HG02588 (cell line): ENCODE measurements at regions not wholly inside any gene's neighbourhood (a gene's known extent, or its start where the extent isn't known, plus 50 kb on each side); places are given as distances from the start of the nearest gene placed in this dataset.

Experiments
- ATAC-seq: cut with Tn5 transposase; IDR thresholded peaks from one replicate; pipeline ENCODE4 v1.9.1; 2021; ENCODE audit warnings: mild to moderate bottlenecking, moderate library complexity; ENCODE audit not compliant: unreplicated experiment

- no peak for ATAC-seq
These were observed 191.8 kb downstream of the KDR start for GRCh38 chr4:54933579-54933978.

- ATAC-seq, result no peak
These were observed 195.2 kb downstream of the KDR start for GRCh38 chr4:54930226-54930625.

DNA sequence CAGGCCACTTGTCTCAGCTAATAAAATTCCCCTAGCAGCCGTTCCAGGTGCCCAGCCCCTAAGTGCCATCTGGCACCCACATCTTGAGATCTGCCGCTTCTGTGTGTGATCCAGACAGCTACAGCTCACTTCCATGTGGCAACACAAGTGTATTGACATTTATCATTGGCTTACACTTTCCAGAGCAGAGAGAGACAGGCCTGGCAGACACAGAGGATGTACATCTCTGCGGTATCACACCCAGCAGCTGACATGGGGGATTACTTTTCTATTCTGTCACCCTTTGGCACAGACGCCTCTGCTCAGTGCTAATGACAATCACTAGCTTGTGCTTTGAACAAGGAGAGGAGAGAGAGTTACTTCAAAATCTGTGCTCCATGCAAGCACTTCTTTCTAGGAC is 195.9 kb downstream of the KDR start:
- ATAC-seq, result no peak

DNA sequence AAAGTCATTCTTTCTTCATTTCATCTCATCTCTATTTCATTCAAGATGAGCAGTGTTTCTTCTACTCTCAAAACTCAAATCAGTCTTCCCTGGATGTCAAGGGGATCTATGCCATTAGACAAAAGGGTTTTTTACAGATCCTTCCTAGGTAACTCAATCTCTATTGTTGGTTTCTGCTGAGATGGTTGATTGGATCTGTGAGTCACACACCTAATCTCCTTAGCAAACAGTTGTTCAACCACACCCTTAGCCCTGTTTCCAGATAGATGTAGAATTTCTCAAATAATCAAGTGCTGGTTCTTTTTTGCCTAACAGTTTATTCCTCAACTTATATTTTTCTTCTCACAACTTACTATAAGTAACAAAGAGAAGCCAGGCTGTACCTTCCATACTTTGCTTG is 200.5 kb downstream of the KDR start:
- ATAC-seq, result no peak

DNA sequence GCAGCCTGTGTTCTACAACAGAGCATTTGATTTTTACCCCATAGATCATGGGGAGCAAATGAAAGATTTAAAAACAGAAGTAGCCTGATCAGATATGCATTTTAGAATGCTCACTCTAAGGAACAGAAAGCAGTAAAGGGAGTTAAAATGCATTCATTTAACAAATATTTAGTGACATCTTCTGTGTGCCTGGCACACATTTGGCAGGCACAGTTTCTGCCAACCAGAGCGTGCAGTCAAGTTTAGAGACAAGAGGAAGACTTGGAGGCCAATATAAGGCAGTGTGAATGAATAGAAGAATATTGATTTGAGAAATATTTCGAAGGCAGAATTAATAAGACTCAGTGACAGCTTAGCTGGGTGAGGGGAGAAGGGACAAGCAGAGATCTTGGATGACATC is 210.1 kb downstream of the KDR start:
- no peak for ATAC-seq

DNA sequence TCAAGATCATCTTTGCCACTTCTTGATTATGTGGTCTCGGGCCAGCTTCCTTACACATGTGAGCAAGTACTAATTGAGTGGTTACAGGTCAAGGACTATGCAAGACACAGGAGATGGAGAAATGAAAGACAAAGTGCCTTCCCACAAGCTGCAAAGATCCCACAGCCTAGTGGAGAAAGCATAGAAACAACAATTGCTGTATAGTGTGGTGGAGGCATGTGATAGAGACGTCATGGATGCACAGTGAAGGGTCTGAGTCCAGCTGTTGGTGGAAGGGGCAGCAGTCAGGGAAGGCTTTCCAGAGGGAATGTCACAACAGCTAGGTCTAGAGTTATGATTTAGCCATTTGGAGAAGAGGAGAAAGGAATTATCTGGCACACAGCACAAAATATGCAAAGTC is 210.6 kb downstream of the KDR start:
- no peak for ATAC-seq

- ATAC-seq, result no peak
These were observed 211.5 kb downstream of the KDR start for GRCh38 chr4:54913751-54914526.

GRCh38 chr4:54912155-54912554 is 213.2 kb downstream of the KDR start:
- ATAC-seq, result no peak

- ATAC-seq, result no peak
These were observed 215.4 kb downstream of the KDR start for GRCh38 chr4:54909961-54910360.

GRCh38 chr4:54908763-54909162 is 216.6 kb downstream of the KDR start:
- no peak for ATAC-seq

- ATAC-seq, result no peak
These were observed 220.4 kb downstream of the KDR start for GRCh38 chr4:54904953-54905352.

DNA sequence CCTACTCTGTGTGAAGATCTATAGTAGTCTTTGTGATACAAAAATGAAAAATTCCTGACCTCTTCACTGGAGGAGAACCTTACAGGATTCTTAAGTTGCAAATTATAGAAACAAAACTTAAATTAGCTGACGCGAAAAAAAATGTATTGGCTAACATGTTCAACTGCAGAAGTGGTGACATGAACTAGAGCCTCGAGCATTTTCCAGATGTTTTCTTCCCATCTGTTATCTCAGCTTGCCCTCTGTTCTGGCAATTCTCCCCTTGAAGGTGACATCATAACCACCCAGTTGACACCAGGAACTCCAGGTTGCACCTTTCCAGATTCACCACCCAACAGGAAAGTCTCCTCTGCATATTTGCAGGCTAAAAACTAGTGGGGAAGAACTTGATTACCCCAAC is 222.4 kb downstream of the KDR start:
- ATAC-seq, result no peak

DNA sequence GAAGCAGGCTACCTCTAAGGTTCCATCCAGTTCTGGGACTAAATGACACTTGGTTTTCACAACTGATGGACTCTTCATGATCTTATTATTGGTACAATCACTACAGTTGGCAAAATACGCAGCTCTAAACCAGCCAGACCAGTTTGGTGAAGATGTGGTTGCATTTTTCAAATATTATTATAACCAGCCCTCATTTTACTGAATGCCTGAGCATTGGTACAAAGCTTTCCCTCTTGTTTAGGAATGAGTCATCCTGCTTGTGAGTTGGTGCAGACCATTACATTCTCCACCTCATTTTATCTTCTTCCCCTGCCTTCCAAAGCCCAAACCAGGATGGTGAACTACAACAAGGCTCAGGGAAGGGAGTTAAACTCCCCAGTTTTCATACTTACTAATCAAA is 223.1 kb downstream of the KDR start:
- ATAC-seq, result no peak

DNA sequence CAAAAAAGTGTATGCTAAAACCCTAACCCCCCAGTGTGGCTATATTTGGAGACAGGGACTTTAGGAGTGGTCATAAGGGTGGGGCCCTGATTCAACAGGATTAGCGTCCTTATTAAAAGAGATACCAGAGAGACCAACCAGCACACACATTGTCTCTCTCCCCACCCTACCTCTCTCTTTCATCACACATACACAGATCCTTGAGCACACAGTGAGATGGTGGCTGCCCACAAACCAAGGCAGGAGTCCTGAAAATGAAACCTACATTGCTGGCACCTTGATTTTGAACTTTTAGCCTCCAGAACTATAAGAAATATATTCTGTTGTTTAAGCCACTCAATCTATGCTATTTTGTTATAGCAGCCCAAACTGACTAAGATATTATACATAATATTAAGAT is 224.2 kb downstream of the KDR start:
- ATAC-seq, result no peak

DNA sequence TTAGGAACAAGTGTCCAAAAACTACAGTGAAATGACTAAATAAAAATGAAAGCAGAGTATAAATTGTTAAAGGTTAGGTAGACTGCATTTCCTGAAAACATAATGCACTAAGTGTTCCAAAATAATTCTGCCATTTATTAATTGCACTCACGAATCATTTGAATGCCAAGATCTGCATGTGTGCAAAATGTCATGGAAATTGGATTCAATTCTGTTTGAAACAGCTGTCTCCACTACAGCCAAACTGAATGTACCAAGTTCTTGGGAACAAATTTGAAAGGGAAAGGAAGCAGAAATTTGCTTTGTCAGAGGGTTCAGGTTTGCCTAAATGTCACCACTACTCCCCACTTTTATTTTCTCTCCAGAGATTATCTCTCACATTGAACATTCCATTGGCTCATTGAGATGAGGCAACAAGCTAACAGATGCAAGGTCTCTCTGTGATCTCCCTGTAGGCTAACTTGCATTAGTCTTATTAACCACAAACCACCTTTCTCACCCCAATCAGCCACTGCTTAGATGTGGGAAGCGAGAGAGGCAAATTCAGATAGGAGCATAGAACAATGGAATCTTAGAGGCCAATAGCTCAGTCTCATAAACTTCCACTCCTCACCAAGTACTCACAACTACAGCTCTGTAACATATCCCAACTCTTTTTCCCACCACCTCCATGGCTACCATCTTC is 226.6 kb downstream of the KDR start:
- ATAC-seq, result no peak

- no peak for ATAC-seq
These were observed 227.3 kb downstream of the KDR start for GRCh38 chr4:54898056-54898562.

DNA sequence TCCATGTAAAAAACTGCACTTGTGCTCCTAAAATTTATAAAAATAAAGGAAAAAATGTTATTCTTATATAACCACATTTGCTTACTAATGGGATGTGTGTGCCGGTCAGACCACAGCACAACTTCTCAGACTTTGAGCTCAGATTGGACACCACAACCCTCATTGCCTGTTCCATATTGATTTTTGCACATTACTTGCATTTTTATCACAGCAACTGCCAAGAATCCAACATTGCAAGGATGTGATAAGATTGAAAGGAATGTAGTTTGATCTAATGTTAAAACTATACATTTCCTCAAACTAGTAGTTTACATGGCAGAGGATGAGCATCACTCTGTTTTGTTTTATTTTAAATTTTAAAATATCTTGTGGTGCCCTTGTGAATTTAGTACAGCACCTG is 227.8 kb downstream of the KDR start:
- ATAC-seq, result no peak

- no peak for ATAC-seq
These were observed 224.9 kb downstream of the KIT start for GRCh38 chr4:54882616-54883015.

DNA sequence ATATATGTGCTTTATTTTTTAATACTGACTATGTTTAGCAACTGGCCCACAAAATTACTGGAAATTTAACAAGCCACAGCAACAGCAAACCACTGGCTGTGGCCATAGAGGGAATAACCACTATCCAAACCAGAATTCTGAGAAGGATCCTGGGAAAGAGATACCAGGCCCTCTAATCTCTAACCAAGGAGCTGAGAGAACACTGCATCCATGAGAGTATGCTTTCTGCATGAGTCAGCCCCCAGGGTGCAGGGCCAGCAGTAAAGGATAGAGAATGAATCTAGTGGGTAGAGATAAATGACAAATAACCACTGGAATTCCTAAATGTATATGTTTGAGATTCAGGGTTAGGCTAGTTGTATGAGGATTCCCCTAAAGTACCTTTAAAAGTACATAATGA is 221.8 kb downstream of the KIT start:
- ATAC-seq, result no peak

- ATAC-seq, result no peak
These were observed 219.2 kb downstream of the KIT start for GRCh38 chr4:54877006-54877405.

DNA sequence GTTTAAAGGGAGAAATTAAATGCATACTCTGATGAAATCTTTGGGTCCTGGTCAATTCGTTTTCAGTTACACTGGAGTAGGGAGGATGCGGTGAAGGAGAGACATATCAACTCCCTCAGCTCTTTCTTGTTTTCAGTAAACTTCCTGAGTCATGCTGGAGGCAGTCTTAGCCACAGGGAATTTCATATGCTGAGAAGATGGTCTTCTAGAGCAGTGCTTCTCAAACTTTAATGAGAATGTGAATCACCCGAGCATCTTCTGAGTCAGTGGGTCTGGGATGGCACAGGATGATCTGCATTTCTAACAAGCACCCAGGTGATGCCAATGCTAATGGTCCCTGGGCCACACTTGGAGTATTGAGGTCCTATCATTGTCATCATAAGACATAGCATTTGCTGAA is 214.5 kb downstream of the KIT start:
- no peak for ATAC-seq

- no peak for ATAC-seq
These were observed 206.0 kb downstream of the KIT start for GRCh38 chr4:54863571-54864255.
